ENCODE measurements at regions not wholly inside any gene's neighbourhood (a gene's known extent, or its start where the extent isn't known, plus 50 kb on each side); places are given as distances from the start of the nearest gene placed in this dataset.
A peak's percentile ranks its signal among the peaks of the same experiment; 100 is the strongest.

DNA sequence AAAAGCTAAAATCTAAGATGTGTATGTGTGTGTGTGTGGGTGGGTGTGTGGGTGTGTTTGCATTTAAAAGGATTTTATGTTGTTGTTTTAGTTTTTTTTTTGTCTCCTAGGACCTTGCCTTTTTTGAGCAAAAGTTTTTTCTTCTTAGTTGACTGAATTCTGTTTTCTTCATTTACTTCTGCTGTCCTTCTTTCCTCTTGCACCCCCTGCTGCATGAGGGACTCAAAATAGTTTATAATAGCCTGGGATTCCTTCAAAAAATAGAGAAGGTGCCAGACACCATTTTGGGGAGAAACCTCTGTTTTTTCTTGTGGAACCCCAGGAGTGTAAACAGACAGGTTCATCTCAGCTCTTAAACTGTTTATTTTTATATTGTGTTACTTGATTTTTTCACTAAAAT lies 817.7 kb downstream of the TBC1D22A start:
- no peak for DNase-seq (ENCODE audit: low read depth)

DNA sequence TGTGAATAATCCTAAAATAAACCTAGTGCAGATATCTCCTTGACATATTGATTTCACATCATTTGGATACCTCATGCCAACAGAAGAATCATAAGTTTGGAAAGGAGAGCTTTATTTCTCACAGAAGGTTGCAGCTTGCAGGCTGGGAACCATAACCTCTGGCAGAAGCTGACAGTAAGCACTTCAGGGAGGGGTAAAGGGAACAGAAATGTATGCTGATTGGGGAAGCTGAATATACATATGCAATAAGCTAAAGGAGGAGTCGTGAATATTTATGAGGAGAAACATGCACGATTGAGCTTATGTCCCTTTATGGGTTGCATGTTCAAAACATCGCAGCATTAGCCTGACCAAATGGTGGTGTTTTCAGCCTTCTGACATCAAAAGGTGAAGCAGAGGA lies 814.5 kb downstream of the TBC1D22A start:
- DNase-seq (ENCODE audit: low read depth) = no peak

DNA sequence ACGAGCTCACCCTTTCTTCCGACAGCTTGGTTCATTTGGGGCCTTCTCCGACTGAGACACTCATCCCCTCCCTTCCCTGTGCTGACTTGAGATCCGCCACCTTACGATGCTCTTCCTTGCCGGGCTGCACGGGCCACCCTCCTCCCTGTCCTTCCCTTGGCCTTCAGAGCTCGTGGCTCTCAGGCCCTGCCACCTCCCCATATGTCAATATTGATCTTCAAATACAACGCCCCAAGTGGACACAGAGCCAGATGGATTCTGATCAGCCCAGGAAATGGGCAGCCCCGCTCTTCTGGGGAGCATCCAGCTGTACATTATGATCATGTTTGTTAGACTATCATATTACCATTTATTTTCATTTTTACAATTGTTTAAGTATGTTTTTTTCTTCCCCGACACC lies 812.8 kb downstream of the TBC1D22A start:
- DNase-seq (ENCODE audit: low read depth) = no peak

DNA sequence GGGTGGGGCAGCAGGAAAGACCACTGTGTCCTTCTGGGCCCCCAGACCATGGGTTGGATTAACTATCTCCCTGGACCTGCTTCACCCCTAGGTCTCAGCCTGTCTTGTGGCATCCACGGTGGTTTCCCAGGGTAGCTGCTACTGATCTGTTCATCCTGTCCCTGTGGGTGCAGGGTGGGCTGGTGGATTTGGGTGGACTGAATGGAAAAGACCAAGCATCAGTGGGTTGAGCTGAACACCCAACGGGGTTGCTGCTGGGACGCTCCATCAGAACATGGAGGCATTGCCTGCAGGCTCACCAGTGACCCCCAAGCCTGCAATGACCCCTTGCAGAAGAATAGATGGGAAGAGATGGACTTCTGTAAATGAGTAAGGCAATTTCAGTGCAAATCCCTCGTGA lies 812.1 kb downstream of the TBC1D22A start:
- DNase-seq (ENCODE audit: low read depth) = no peak

DNA sequence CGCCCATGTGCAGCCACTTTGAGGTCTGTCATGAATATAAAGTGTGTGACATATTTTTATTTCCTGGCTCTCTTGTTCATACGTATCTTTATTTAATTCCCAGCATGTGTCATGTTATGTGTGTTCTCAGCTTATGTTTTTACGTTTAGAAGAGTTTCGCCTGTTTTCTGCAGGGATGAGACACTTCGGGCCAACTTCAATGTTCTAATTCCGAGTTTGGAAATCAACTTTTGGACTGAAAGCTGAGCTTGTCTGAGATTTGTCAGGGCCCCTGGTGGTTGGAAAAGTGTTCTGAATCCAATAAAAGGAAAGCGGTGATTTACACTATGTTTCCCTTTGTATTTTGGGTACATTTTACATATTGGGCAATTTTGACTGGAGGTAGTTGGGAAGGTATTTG lies 810.7 kb downstream of the TBC1D22A start:
- DNase-seq (ENCODE audit: low read depth) = no peak

- DNase-seq (ENCODE audit: low read depth) = no peak
Observed at GRCh38 chr22:47572443-47572842, 810.0 kb downstream of the TBC1D22A start.

GRCh38 chr22:47571616-47572015 lies 809.2 kb downstream of the TBC1D22A start:
- DNase-seq (ENCODE audit: low read depth) = no peak

GRCh38 chr22:47570851-47571250 lies 808.4 kb downstream of the TBC1D22A start:
- no peak for DNase-seq (ENCODE audit: low read depth)

- no peak for DNase-seq (ENCODE audit: low read depth)
Observed at GRCh38 chr22:47570300-47570685, 807.8 kb downstream of the TBC1D22A start.

DNA sequence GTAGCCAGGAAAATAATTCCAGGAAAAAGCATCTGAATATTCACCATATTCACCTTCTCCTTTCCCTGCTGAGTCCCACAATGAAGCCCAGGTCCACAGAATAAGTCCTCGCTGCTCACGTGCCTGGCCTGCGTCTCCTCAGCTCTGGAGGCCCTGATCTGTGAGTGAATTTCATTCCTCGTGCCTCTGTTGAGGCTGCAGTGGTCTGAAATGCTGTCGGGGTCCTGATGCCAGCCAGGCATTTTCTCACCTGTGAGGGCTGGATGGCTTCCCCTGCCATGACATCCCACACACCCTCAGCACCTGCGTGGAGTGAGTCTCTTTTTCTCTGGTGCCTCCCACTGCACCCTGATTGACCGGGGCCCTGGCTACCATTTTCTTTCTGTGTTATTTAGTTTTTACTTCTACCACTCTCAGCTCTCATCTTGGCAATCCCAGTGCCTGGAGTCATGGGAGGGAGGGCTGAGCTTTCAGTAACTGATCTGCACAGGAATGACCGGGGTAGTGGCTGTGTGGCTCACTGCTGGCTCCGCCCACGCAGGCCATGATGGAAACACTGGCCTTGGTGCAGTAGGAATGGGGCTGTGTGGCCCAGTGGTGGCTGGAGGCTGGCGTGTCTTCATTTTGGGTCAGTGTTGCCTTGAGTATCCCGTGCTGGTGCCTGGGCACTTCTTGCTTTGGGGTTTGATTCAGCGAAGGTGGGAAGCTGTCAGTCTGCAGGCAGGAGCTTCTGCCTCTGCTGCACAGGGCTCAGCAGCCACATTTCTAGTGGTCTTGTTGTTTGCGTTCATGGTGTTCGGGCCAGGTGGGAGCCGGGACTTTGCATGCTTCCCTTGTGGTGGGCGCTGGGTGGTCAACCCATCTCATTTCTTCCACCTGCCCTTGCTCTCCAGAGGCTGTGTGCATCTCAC lies 807.2 kb downstream of the TBC1D22A start:
- no peak for DNase-seq (ENCODE audit: low read depth)

DNA sequence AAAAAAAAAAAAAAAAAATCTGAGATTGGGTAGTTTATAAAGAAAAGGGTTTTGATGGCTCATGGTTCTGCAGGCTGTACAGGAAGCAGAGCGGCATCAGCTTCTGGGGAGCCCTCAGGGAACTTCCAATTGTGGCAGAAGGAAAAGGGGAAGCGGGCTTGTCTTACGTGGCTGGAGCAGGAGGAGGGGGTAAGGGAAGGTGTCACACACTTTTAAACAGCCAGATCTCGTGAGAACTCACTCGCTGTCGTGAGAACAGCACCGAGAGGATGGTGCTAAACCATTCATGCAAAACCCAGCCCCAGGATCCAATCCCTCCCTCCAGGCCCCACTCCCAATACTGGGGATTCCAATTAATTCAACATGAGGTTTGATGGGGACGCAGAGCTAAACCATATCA lies 806.2 kb downstream of the TBC1D22A start:
- DNase-seq (ENCODE audit: low read depth) = no peak

GRCh38 chr22:47567126-47568090 lies 805.0 kb downstream of the TBC1D22A start:
- DNase-seq (ENCODE audit: low read depth) = no peak

- no peak for DNase-seq (ENCODE audit: low read depth)
Observed at GRCh38 chr22:47566491-47566890, 804.0 kb downstream of the TBC1D22A start.

DNA sequence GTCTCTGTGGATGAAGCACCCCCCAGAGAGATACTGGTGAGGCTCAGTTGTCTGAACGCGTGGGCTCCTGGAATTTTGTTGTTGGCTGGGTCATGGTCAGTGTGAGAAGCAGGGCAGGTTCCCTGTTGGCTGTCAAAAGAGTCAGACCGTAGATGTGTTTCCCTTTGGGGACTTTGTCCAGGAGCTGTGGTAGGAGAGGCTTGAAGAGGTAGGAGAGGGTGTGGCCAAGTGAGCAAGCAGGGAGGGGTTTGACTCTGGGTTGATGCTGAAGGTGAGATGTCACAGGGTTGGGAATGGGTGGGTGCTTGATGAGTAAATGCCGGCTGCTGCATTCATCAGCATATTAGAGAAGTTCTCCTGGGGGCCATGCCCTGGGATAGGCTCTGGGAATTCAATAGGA lies 803.2 kb downstream of the TBC1D22A start:
- DNase-seq (ENCODE audit: low read depth) = no peak

GRCh38 chr22:47564651-47565434 lies 802.4 kb downstream of the TBC1D22A start:
- DNase-seq (ENCODE audit: low read depth) = peak; percentile 40

DNA sequence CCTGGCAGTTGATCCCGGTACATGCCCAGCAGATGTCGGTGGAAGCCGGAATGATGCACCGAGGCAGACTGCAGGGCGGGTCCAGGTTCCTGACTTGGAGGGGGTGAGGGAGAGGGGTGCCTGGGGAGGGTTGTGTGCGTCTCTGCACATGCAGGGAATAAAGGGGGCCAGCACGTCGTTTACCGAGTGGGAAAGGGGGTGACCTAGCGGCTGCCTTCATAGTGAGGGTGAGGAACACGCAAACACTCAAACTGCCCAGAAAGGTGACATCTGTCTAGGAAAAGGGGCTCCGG lies 801.7 kb downstream of the TBC1D22A start:
- no peak for DNase-seq (ENCODE audit: low read depth)

DNA sequence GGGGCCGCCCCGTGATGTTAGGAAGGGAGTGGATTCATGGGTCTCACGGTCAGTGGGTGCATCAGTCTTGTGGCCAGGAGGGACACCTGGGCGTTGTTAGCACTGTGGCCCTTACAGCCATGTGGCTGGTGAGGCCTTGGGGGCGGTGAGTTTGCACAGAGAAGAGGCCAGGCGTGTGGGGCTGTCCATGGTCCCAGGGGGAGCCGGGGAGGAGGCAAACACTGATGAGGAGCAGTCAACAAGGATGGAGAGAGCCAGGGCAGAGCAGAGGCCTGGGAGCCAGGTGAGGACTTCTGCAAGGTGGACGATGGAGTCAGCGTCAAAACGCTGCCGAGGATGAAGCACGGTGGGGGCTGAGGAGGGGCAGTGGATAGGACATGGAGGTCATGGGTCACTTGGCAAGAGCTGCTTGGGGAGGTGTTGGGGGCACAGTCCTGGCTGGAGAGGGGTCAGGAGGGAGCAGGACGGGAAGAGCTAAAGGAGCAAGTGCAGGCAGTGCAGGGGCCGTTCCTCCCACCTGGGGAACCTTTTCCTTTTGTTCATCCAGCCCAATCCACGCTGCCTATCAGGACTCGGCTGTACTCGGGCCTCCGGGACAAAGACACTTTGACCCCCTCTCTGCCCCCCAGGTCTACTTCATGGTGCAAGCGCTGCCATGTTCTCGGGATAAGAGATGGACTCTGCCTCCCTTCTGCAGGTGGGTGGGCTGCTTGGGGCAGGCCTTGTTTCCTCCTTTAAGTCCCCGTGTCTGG lies 801.1 kb downstream of the TBC1D22A start:
- DNase-seq (ENCODE audit: low read depth) = no peak

DNA sequence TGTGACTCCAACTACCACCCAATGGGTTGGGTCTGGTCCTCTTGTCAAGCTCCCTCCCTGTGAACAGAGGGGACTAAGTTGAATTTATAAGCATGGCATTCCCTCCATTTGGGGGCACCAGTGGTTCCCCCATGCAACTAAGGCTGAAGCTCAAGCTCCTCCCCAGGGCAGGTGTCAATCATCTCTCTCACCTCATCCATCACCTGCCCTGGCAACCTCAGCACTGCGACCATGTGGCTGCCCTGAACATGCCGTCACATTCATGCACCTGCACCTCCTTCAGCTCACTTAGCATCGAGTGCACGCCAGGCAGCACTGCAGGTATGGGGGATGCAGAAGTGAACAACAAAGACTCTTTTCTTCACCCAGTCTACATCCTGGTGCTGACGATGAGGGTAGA lies 799.3 kb downstream of the TBC1D22A start:
- DNase-seq (ENCODE audit: low read depth) = no peak

DNA sequence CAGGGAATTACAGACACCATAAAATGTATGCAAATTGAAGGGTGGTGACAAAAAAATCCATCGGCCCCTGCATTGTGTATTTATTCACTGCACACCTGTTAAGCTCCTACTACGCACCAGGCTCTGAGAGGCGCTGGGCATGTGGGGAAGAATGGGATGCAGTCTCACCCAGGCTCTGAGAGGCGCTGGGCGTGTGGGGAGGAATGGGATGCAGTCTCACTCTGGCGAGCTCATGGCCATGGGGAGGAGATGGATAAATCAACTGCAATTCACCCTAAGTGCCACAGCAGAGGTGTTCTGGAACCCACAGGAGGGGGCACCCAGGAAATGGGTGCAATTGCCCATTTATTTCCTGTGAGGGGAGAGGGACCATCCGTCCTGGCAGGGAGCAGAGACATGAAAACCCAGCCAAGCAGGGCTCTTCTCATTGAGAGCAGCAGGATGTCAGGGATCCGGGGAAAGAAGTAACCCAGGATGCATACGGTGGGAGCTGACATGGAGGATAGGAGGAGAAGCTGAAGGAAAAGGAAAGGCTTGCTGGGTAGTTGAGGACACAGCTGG lies 798.7 kb downstream of the TBC1D22A start:
- DNase-seq (ENCODE audit: low read depth) = no peak

DNA sequence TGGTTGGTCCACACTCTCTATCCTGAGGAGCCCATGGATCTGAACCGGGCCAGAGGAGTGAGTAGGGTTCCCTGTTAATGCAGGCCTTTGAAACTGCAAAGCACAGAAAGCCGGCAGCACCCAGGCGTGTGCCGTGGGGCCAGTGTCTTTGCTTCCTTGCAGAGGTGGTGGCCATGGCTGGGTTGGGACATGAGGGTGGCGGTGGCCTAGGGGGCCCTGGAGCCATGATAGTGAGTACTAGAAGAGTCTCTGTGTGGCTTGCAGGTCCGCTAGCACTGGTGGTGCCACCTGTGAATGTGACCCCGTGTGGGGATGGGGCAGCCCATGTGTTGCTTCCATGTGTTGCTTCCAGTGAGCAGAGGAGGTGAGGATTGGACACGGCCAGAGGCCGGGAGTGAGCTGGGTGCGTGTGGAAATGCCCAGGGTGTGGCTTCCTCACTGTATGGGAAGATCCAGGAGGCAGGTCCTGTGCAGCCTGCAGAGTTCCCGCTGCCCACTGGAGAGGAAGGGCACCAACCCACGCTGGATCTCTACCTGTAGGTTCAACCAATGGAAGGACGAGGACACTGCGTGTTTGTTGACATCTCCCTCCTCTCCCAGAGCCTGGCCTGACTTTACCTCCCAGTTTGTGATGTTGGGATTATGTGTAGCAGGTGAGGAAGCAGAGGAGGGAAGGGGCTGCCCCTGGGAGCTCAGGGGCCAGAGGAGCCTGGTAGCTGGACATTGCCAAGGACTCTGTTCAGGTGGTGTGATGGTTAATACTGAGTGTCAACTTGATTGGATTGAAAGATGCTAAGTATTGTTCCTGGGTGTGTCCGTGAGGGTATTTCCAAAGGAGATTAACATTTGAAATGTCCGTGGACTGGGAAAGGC lies 796.6 kb downstream of the TBC1D22A start:
- no peak for DNase-seq (ENCODE audit: low read depth)
